ENCODE measurements at regions not wholly inside any gene's neighbourhood (a gene's known extent, or its start where the extent isn't known, plus 50 kb on each side); places are given as distances from the start of the nearest gene placed in this dataset.
"Not testable (repeated sequence)": the region's sequence is repeated elsewhere in the genome, so short reads cannot be mapped to it uniquely, and the experiment has no call there.

GRCh38 chrX:39681885-39682284 is 415.9 kb downstream of the BCOR start:
- Histone ChIP-seq H3K27me3 (ENCODE audit: insufficient read depth, low read length) (peaks cover 4% of the 10 kb centered on the region; the same call in 1 of the 2 replicates), H3K27ac (ENCODE audit: low read depth, low read length) (no peak overlapping the region), H3K4me1 (ENCODE audit: insufficient read depth, low read length) (no peaks in the 10 kb centered on the region), H3K9me3 (ENCODE audit: insufficient read depth, low read depth, low read length) (peaks cover 3% of the 10 kb centered on the region; the same call in 1 of the 2 replicates), H3K4me3 (ENCODE audit: low read length) (no peak overlapping the region), H3K36me3 (ENCODE audit: insufficient read depth, low read length) (no peaks in the 10 kb centered on the region), H3K9ac (ENCODE audit: low read depth, low read length) (no peak overlapping the region)
- 91% methylated on average over 12 of the region's 12 CpGs for WGBS

- Histone ChIP-seq H3K9ac (ENCODE audit: low read depth, low read length) (no peak overlapping the region), H3K4me1 (ENCODE audit: insufficient read depth, low read length) (no peaks in the 10 kb centered on the region), H3K27me3 (ENCODE audit: insufficient read depth, low read length) (peaks cover 4% of the 10 kb centered on the region; the same call in 1 of the 2 replicates), H3K27ac (ENCODE audit: low read depth, low read length) (no peak overlapping the region), H3K9me3 (ENCODE audit: insufficient read depth, low read depth, low read length) (peaks cover 3% of the 10 kb centered on the region; the same call in 1 of the 2 replicates), H3K4me3 (ENCODE audit: low read length) (no peak overlapping the region), H3K36me3 (ENCODE audit: insufficient read depth, low read length) (no peaks in the 10 kb centered on the region)
- whole genome bisulfite sequencing = 95% methylated on average over 3 of the region's 3 CpGs
These were observed 415.0 kb downstream of the BCOR start for GRCh38 chrX:39682778-39683177.

- Histone ChIP-seq H3K4me1 (ENCODE audit: insufficient read depth, low read length) (peaks cover 25% of the 10 kb centered on the region), H3K4me3 (ENCODE audit: low read length) (peak overlapping the region; percentile 37), H3K9me3 (ENCODE audit: insufficient read depth, low read depth, low read length) (peaks cover 1% of the 10 kb centered on the region; the same call in 1 of the 2 replicates), H3K27ac (ENCODE audit: low read depth, low read length) (peak overlapping the region; percentile 72; the same call in 1 of the 2 replicates), H3K9ac (ENCODE audit: low read depth, low read length) (peak overlapping the region; percentile 83), H3K36me3 (ENCODE audit: insufficient read depth, low read length) (no peaks in the 10 kb centered on the region), H3K27me3 (ENCODE audit: insufficient read depth, low read length) (peaks cover 4% of the 10 kb centered on the region; the same call in 1 of the 2 replicates)
- WGBS = 35% methylated on average over 9 of the region's 9 CpGs
These were observed 409.6 kb downstream of the BCOR start for GRCh38 chrX:39688219-39688575.

GRCh38 chrX:39688576-39689375 is 409.0 kb downstream of the BCOR start:
- peaks cover 31% of the 10 kb centered on the region for H3K4me1 ChIP-seq (ENCODE audit: insufficient read depth, low read length)
- H3K36me3 ChIP-seq (ENCODE audit: insufficient read depth, low read length) = no peaks in the 10 kb centered on the region
- H3K9ac ChIP-seq (ENCODE audit: low read depth, low read length) = peak overlapping the region; percentile 83
- H3K9me3 ChIP-seq (ENCODE audit: insufficient read depth, low read depth, low read length) = no peaks in the 10 kb centered on the region
- peak overlapping the region; percentile 61 for H3K4me3 ChIP-seq (ENCODE audit: low read length)
- WGBS = under 1% methylated on average over 100 of the region's 101 CpGs
- H3K27me3 ChIP-seq (ENCODE audit: insufficient read depth, low read length) = peaks cover 4% of the 10 kb centered on the region; the same call in 1 of the 2 replicates
- peak overlapping the region; percentile 72 for H3K27ac ChIP-seq (ENCODE audit: low read depth, low read length)

GRCh38 chrX:39689376-39690104 is 408.2 kb downstream of the BCOR start:
- peaks cover 4% of the 10 kb centered on the region; the same call in 1 of the 2 replicates for H3K27me3 ChIP-seq (ENCODE audit: insufficient read depth, low read length)
- H3K9me3 ChIP-seq (ENCODE audit: insufficient read depth, low read depth, low read length) = no peaks in the 10 kb centered on the region
- WGBS = 2% methylated on average over 33 of the region's 33 CpGs
- peak overlapping the region; percentile 61 for H3K4me3 ChIP-seq (ENCODE audit: low read length)
- H3K27ac ChIP-seq (ENCODE audit: low read depth, low read length) = peak overlapping the region; percentile 68
- H3K36me3 ChIP-seq (ENCODE audit: insufficient read depth, low read length) = no peaks in the 10 kb centered on the region
- peaks cover 31% of the 10 kb centered on the region for H3K4me1 ChIP-seq (ENCODE audit: insufficient read depth, low read length)
- peak overlapping the region; percentile 75 for H3K9ac ChIP-seq (ENCODE audit: low read depth, low read length)

- 95% methylated on average over 13 of the region's 13 CpGs for WGBS
- Histone ChIP-seq H3K36me3 (ENCODE audit: insufficient read depth, low read length) (no peaks in the 10 kb centered on the region), H3K4me3 (ENCODE audit: low read length) (no peak overlapping the region), H3K9ac (ENCODE audit: low read depth, low read length) (no peak overlapping the region), H3K4me1 (ENCODE audit: insufficient read depth, low read length) (peaks cover 31% of the 10 kb centered on the region), H3K27ac (ENCODE audit: low read depth, low read length) (no peak overlapping the region), H3K27me3 (ENCODE audit: insufficient read depth, low read length) (peaks cover 4% of the 10 kb centered on the region; the same call in 1 of the 2 replicates), H3K9me3 (ENCODE audit: insufficient read depth, low read depth, low read length) (no peaks in the 10 kb centered on the region)
These were observed 407.0 kb downstream of the BCOR start for GRCh38 chrX:39690541-39691415.

GRCh38 chrX:39691724-39692123 is 406.0 kb downstream of the BCOR start:
- no peaks in the 10 kb centered on the region for H3K9me3 ChIP-seq (ENCODE audit: insufficient read depth, low read depth, low read length)
- H3K27me3 ChIP-seq (ENCODE audit: insufficient read depth, low read length) = no peaks in the 10 kb centered on the region; the same call in 1 of the 2 replicates
- no peak overlapping the region for H3K27ac ChIP-seq (ENCODE audit: low read depth, low read length)
- no peak overlapping the region for H3K9ac ChIP-seq (ENCODE audit: low read depth, low read length)
- H3K36me3 ChIP-seq (ENCODE audit: insufficient read depth, low read length) = no peaks in the 10 kb centered on the region
- WGBS = 94% methylated on average over 3 of the region's 3 CpGs
- H3K4me3 ChIP-seq (ENCODE audit: low read length) = no peak overlapping the region
- peaks cover 31% of the 10 kb centered on the region for H3K4me1 ChIP-seq (ENCODE audit: insufficient read depth, low read length)

GRCh38 chrX:39692796-39693195 is 405.0 kb downstream of the BCOR start:
- Histone ChIP-seq H3K9ac (ENCODE audit: low read depth, low read length) (no peak overlapping the region), H3K36me3 (ENCODE audit: insufficient read depth, low read length) (no peaks in the 10 kb centered on the region), H3K9me3 (ENCODE audit: insufficient read depth, low read depth, low read length) (no peaks in the 10 kb centered on the region), H3K27ac (ENCODE audit: low read depth, low read length) (peak overlapping the region; percentile 65; the same call in 1 of the 2 replicates), H3K4me1 (ENCODE audit: insufficient read depth, low read length) (peaks cover 31% of the 10 kb centered on the region), H3K27me3 (ENCODE audit: insufficient read depth, low read length) (no peaks in the 10 kb centered on the region), H3K4me3 (ENCODE audit: low read length) (no peak overlapping the region)
- WGBS = 25% methylated on average over 4 of the region's 4 CpGs

GRCh38 chrX:39693298-39693697 is 404.5 kb downstream of the BCOR start:
- H3K27me3 ChIP-seq (ENCODE audit: insufficient read depth, low read length) = no peaks in the 10 kb centered on the region
- H3K9me3 ChIP-seq (ENCODE audit: insufficient read depth, low read depth, low read length) = no peaks in the 10 kb centered on the region
- H3K9ac ChIP-seq (ENCODE audit: low read depth, low read length) = no peak overlapping the region
- no peaks in the 10 kb centered on the region for H3K36me3 ChIP-seq (ENCODE audit: insufficient read depth, low read length)
- peaks cover 26% of the 10 kb centered on the region for H3K4me1 ChIP-seq (ENCODE audit: insufficient read depth, low read length)
- no peak overlapping the region for H3K4me3 ChIP-seq (ENCODE audit: low read length)
- 10% methylated on average over 7 of the region's 7 CpGs for WGBS
- H3K27ac ChIP-seq (ENCODE audit: low read depth, low read length) = peak overlapping the region; percentile 65; the same call in 1 of the 2 replicates

GRCh38 chrX:39702636-39703035 is 395.1 kb downstream of the BCOR start:
- not testable (repeated sequence) for H3K36me3 ChIP-seq (ENCODE audit: insufficient read depth, low read length); H3K27me3 ChIP-seq (ENCODE audit: insufficient read depth, low read length); H3K9ac ChIP-seq (ENCODE audit: low read depth, low read length); H3K4me3 ChIP-seq (ENCODE audit: low read length); H3K4me1 ChIP-seq (ENCODE audit: insufficient read depth, low read length); H3K9me3 ChIP-seq (ENCODE audit: insufficient read depth, low read depth, low read length); H3K27ac ChIP-seq (ENCODE audit: low read depth, low read length)
- WGBS = 90% methylated on average over 4 of the region's 5 CpGs

Data from HUES64 (cell line).